ENCODE measurements at regions not wholly inside any gene's neighbourhood (a gene's known extent, or its start where the extent isn't known, plus 50 kb on each side); places are given as distances from the start of the nearest gene placed in this dataset.

- TF ChIP-seq POLR2A (IDR thresholded peaks at IDR 0.05; ENCODE audit: low read depth, low read length) (no peak), POLR2AphosphoS5 (IDR thresholded peaks at IDR 0.05; ENCODE audit: low read depth, low read length) (no peak), TAF1 (IDR thresholded peaks at IDR 0.05; ENCODE audit: borderline replicate concordance, low read depth, low read length) (no peak)
These were observed 487.4 kb upstream of the DEPDC1 start for GRCh38 chr1:68984289-68984688.

Data from GM12892 (cell line).